ENCODE measurements at regions not wholly inside any gene's neighbourhood (a gene's known extent, or its start where the extent isn't known, plus 50 kb on each side); places are given as distances from the start of the nearest gene placed in this dataset.

GRCh38 chr1:30386156-30386926 is 337.0 kb downstream of the MATN1 start:
- in situ Hi-C loops (cut with HindIII; ENCODE audit: low sequenced_read_pairs), result loop anchor here (25.0 kb wide), 1 partner anchor 1024 kb away; no protein-coding TSS in a partner anchor

GRCh38 chr1:30385246-30385995 is 338.0 kb downstream of the MATN1 start:
- in situ Hi-C loops (cut with HindIII; ENCODE audit: low sequenced_read_pairs), result loop anchor here (25.0 kb wide), 1 partner anchor 1023 kb away; no protein-coding TSS in a partner anchor

- in situ Hi-C loops (cut with HindIII; ENCODE audit: low sequenced_read_pairs), result loop anchor here (25.0 kb wide), 1 partner anchor 1022 kb away; no protein-coding TSS in a partner anchor
Measured at GRCh38 chr1:30384286-30385245, 338.8 kb downstream of the MATN1 start.

- in situ Hi-C loops (cut with HindIII; ENCODE audit: low sequenced_read_pairs), result loop anchor here (25.0 kb wide), 1 partner anchor 1021 kb away; no protein-coding TSS in a partner anchor
Measured at GRCh38 chr1:30383221-30383711, 340.1 kb downstream of the MATN1 start.

- in situ Hi-C loops (cut with HindIII; ENCODE audit: low sequenced_read_pairs), result loop anchor here (25.0 kb wide), 1 partner anchor 1020 kb away; no protein-coding TSS in a partner anchor
Measured at GRCh38 chr1:30382496-30382895, 340.9 kb downstream of the MATN1 start.

GRCh38 chr1:30381671-30382365 is 341.6 kb downstream of the MATN1 start:
- in situ Hi-C loops (cut with HindIII; ENCODE audit: low sequenced_read_pairs), result loop anchor here (25.0 kb wide), 1 partner anchor 1020 kb away; no protein-coding TSS in a partner anchor

- in situ Hi-C loops (cut with HindIII; ENCODE audit: low sequenced_read_pairs), result loop anchor here (25.0 kb wide), 1 partner anchor 1019 kb away; no protein-coding TSS in a partner anchor
Measured at GRCh38 chr1:30381266-30381665, 342.1 kb downstream of the MATN1 start.

GRCh38 chr1:30380625-30380984 is 342.8 kb downstream of the MATN1 start:
- in situ Hi-C loops (cut with HindIII; ENCODE audit: low sequenced_read_pairs), result loop anchor here (25.0 kb wide), 1 partner anchor 1018 kb away; no protein-coding TSS in a partner anchor

- in situ Hi-C loops (cut with HindIII; ENCODE audit: low sequenced_read_pairs), result loop anchor here (25.0 kb wide), 1 partner anchor 1018 kb away; no protein-coding TSS in a partner anchor
Measured at GRCh38 chr1:30379684-30380624, 343.4 kb downstream of the MATN1 start.

GRCh38 chr1:30378991-30379581 is 344.3 kb downstream of the MATN1 start:
- in situ Hi-C loops (cut with HindIII; ENCODE audit: low sequenced_read_pairs), result loop anchor here (25.0 kb wide), 1 partner anchor 1017 kb away; no protein-coding TSS in a partner anchor

GRCh38 chr1:30378003-30378596 is 345.3 kb downstream of the MATN1 start:
- in situ Hi-C loops (cut with HindIII; ENCODE audit: low sequenced_read_pairs), result loop anchor here (25.0 kb wide), 1 partner anchor 1016 kb away; no protein-coding TSS in a partner anchor

- in situ Hi-C loops (cut with HindIII; ENCODE audit: low sequenced_read_pairs), result loop anchor here (25.0 kb wide), 1 partner anchor 1015 kb away; no protein-coding TSS in a partner anchor
Measured at GRCh38 chr1:30377230-30378002, 346.0 kb downstream of the MATN1 start.

- in situ Hi-C loops (cut with HindIII; ENCODE audit: low sequenced_read_pairs), result loop anchor here (25.0 kb wide), 1 partner anchor 1014 kb away; no protein-coding TSS in a partner anchor
Measured at GRCh38 chr1:30376054-30376697, 347.2 kb downstream of the MATN1 start.

- in situ Hi-C loops (cut with HindIII; ENCODE audit: low sequenced_read_pairs), result loop anchor here (25.0 kb wide), 1 partner anchor 1013 kb away; no protein-coding TSS in a partner anchor
Measured at GRCh38 chr1:30375156-30375555, 348.2 kb downstream of the MATN1 start.

- in situ Hi-C loops (cut with HindIII; ENCODE audit: low sequenced_read_pairs), result loop anchor here (25.0 kb wide), 1 partner anchor 1012 kb away; no protein-coding TSS in a partner anchor
Measured at GRCh38 chr1:30374400-30375070, 348.9 kb downstream of the MATN1 start.
